GM12878 (cell line): ENCODE measurements at regions not wholly inside any gene's neighbourhood (a gene's known extent, or its start where the extent isn't known, plus 50 kb on each side); places are given as distances from the start of the nearest gene placed in this dataset.

ENCODE experiments used
- ATAC-seq: fragments of 200-7000 bp; cut with Tn5 transposase; 3 replicates; pipeline ENCODE4 v1.9.1; 2020; ENCODE audit warnings: mild to moderate bottlenecking, moderate library complexity
- BruUV-seq: library from RNA; stranded (reverse); fragments of 400-500 nt; replicated peaks from 2 replicates; lab custom pipeline; 2021; lab: Mats Ljungman, UMichigan
- CTCF ChIA-PET: fragments of 300-600 bp; sonication (Branson Sonifier 250); formaldehyde crosslinking; extraction: SDS; loops from one replicate; lab custom pipeline; 2021; ENCODE audit warnings: inconsistent platforms; lab: Yijun Ruan, JAX
- POLR2A ChIA-PET: fragments of 350-600 bp; formaldehyde crosslinking; extraction: SDS; loops from one replicate; lab custom pipeline; 2021; ENCODE audit warnings: inconsistent platforms; lab: Charles Lee
- RAD21 ChIA-PET: fragments of 300-600 bp; sonication (Branson Sonifier 250); formaldehyde crosslinking; loops from one replicate; lab custom pipeline; 2023; ENCODE audit warnings: antibody characterized with exemption; ENCODE audit not compliant: unreplicated experiment; lab: Charles Lee
- SMC1A ChIA-PET: fragments of 300-600 bp; sonication (Branson Sonifier 250); formaldehyde crosslinking; loops from one replicate; lab custom pipeline; 2023; ENCODE audit not compliant: unreplicated experiment, uncharacterized antibody; lab: Charles Lee
- DNase-seq: peaks from one replicate; pipeline ENCODE4 v3.0.0-alpha.2; 2011; ENCODE audit warnings: low read depth, low spot score
- FAIRE-seq: peaks from 3 replicates; lab custom pipeline; 2011; peaks lifted over from hg19 to GRCh38; lab: Jason Lieb, UNC
- H2AFZ ChIP-seq: 2 replicates; pipeline ENCODE4 v1.6.0; 2011; ENCODE audit warnings: low read depth, low read length, control low read depth; ENCODE audit not compliant: control insufficient read depth
- H3K27ac ChIP-seq: 2 replicates; pipeline ENCODE4 v1.5.1; 2011; ENCODE audit warnings: control low read depth; ENCODE audit not compliant: control insufficient read depth, insufficient read depth
- H3K27me3 ChIP-seq, 2 experiments: replicated peaks in 1 of 2; 2 replicates each; pipeline versions ENCODE4 v1.6.0 to v1.6.1; 2011; ENCODE audit warnings: low read length in 1 of 2; ENCODE audit not compliant: control insufficient read depth in 2 of 2, insufficient read depth in 2 of 2
- H3K36me3 ChIP-seq, 2 experiments: 2 replicates each; pipeline ENCODE4 v1.5.1; 2011; ENCODE audit warnings: low read length in 1 of 2; ENCODE audit not compliant: control insufficient read depth in 2 of 2, insufficient read depth in 2 of 2
- H3K4me1 ChIP-seq: 2 replicates; pipeline ENCODE4 v1.6.1; 2011; ENCODE audit warnings: mild to moderate bottlenecking, low read length, moderate library complexity, mixed read lengths; ENCODE audit not compliant: control insufficient read depth, insufficient read depth
- H3K4me2 ChIP-seq: 2 replicates; pipeline ENCODE4 v1.6.0; 2011; ENCODE audit warnings: control low read depth; ENCODE audit not compliant: control insufficient read depth, insufficient read depth
- H3K4me3 ChIP-seq: fragments of 200-600 bp; sonication (generic); 2 replicates; pipeline ENCODE4 v1.5.1; 2016
- H3K79me2 ChIP-seq: 2 replicates; pipeline ENCODE4 v1.6.0; 2011; ENCODE audit warnings: low read length; ENCODE audit not compliant: control insufficient read depth, insufficient read depth
- H3K9ac ChIP-seq: 2 replicates; pipeline ENCODE4 v1.8.0; 2011; ENCODE audit warnings: low read length, control low read depth, mixed read lengths; ENCODE audit not compliant: control insufficient read depth, insufficient read depth
- H3K9me3 ChIP-seq: replicated peaks from 3 replicates; pipeline ENCODE4 v1.5.1; 2011; ENCODE audit warnings: mild to moderate bottlenecking, low read length; ENCODE audit not compliant: control insufficient read depth, insufficient read depth
- H4K20me1 ChIP-seq: 2 replicates; pipeline ENCODE4 v1.6.0; 2011; ENCODE audit not compliant: control insufficient read depth, insufficient read depth
- ATF7 ChIP-seq: fragments of 450-650 bp; IDR thresholded peaks from 2 replicates; pipeline ENCODE4 v1.6.1; 2016; ENCODE audit warnings: low read depth, mild to moderate bottlenecking
- CBX3 ChIP-seq: fragments of 200-600 bp; sonication (generic); IDR thresholded peaks from 2 replicates; pipeline ENCODE4 v1.6.1; 2016; ENCODE audit warnings: low read depth, borderline replicate concordance
- CHD1 ChIP-seq: IDR thresholded peaks from 2 replicates; pipeline ENCODE4 v1.6.1; 2012; ENCODE audit warnings: low read depth, low read length, improper control_type of control experiment
- CREB1 ChIP-seq: IDR thresholded peaks from 2 replicates; pipeline ENCODE4 v1.6.1; 2012; ENCODE audit warnings: low read depth, mild to moderate bottlenecking, inconsistent platforms
- ESRRA ChIP-seq: IDR thresholded peaks from 2 replicates; pipeline ENCODE4 v1.6.1; 2012; ENCODE audit warnings: mild to moderate bottlenecking, low read length, improper control_type of control experiment
- HCFC1 ChIP-seq: fragments of 150-350 bp; IDR thresholded peaks from 2 replicates; pipeline ENCODE4 v1.6.1; 2014; ENCODE audit warnings: low read length
- JUND ChIP-seq: IDR thresholded peaks from 2 replicates; pipeline ENCODE4 v1.6.1; 2012; ENCODE audit warnings: low read depth, mild to moderate bottlenecking, low read length, improper control_type of control experiment, moderate library complexity
- MYC ChIP-seq: IDR thresholded peaks from 2 replicates; pipeline ENCODE4 v1.6.1; 2011; ENCODE audit warnings: mild to moderate bottlenecking, low read length, moderate library complexity, inconsistent platforms; ENCODE audit not compliant: insufficient read depth, insufficient replicate concordance, insufficient read length, severe bottlenecking
- RAD21 ChIP-seq: IDR thresholded peaks from 2 replicates; pipeline ENCODE4 v1.6.1; 2011; ENCODE audit warnings: mild to moderate bottlenecking, low read depth, low read length, moderate library complexity; ENCODE audit not compliant: insufficient read depth
- RCOR1 ChIP-seq: conservative IDR thresholded peaks from 2 replicates; pipeline ENCODE4 v1.6.1; 2012; ENCODE audit warnings: low read depth, low read length, improper control_type of control experiment
- SMAD1 ChIP-seq: fragments of 450-650 bp; IDR thresholded peaks from 2 replicates; pipeline ENCODE4 v1.6.1; 2018; ENCODE audit warnings: mild to moderate bottlenecking, low read depth; ENCODE audit not compliant: partially characterized antibody
- SREBF1 ChIP-seq: IDR thresholded peaks from 2 replicates; pipeline ENCODE4 v1.6.1; 2012; ENCODE audit warnings: mild to moderate bottlenecking, low read length
- TAF1 ChIP-seq: IDR thresholded peaks from 2 replicates; pipeline ENCODE4 v1.6.1; 2011; ENCODE audit warnings: mild to moderate bottlenecking, low read depth, low read length, borderline replicate concordance
- WGBS: methylation state at CpG from one replicate; pipeline ENCODE4 v1.1.6; 2016; ENCODE audit warnings: low lambda C conversion rate; ENCODE audit not compliant: insufficient replicate concordance, insufficient coverage; ENCODE audit errors: missing lambda C conversion rate; 5-methylcytosine and 5-hydroxymethylcytosine counted together
- in situ Hi-C: fragments of 300-500 bp; cut with MboI; formaldehyde crosslinking; loops from 9 replicates; pipeline ENCODE4 v1.14.3; 2018; ENCODE audit warnings: mixed read lengths
- intact Hi-C: fragments of 100-400 bp; cut with micrococcal nuclease; formaldehyde crosslinking; loops from one replicate; pipeline ENCODE4 v1.14.2; 2022; ENCODE audit not compliant: unreplicated experiment
- TF ChIP-seq, protein P1 (sequence below): fragments of 450-650 bp; IDR thresholded peaks from 2 replicates; pipeline ENCODE4 v1.6.1; 2017; ENCODE audit warnings: low read depth, mild to moderate bottlenecking, moderate library complexity
- TF ChIP-seq, protein P2 (sequence below): fragments of 450-650 bp; IDR thresholded peaks from 2 replicates; pipeline ENCODE4 v1.6.1; 2016; ENCODE audit warnings: mild to moderate bottlenecking
- TF ChIP-seq, protein P3 (sequence below): IDR thresholded peaks from 2 replicates; pipeline ENCODE4 v1.6.1; 2012; ENCODE audit warnings: low read length, inconsistent platforms

DNA sequence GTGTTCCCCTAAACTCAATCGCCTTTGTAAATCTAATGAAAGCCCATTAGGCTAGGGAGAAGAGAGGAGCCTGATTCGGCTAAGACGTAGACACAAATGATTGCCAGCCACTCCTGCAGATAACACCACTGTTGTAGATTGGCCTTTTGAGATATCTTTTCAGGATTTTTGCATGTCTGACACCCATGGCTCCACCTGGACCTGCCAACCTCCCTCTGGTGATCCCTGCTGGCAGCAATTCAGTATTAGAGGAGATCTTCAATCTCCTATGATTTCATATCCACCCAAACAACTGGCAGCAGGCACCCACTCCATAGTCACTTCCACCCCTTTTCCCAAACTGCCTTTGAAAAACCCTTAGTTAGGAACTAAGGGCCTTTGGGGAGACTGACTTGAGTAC is 191.9 kb upstream of the UBL3 start:
- in situ Hi-C loops (no loop called here), intact Hi-C loops (no loop called here)
- no peaks in the 10 kb centered on the region; the same call in 2 of the 3 replicates for H3K9me3 ChIP-seq
- ChIA-PET POLR2A (no interaction called here), SMC1A (no interaction called here), RAD21 (no interaction called here), CTCF (no interaction called here)
- H3K36me3 ChIP-seq = no peaks in the 10 kb centered on the region
- H4K20me1 ChIP-seq = no peaks in the 10 kb centered on the region
- DNase-seq = no peak
- H3K27ac ChIP-seq = no peak overlapping the region
- no peaks in the 10 kb centered on the region for H3K79me2 ChIP-seq
- H3K9ac ChIP-seq = no peak overlapping the region
- FAIRE-seq = no peak
- no TSS peak for BruUV-seq
- H3K4me2 ChIP-seq = no peak overlapping the region
- H3K4me1 ChIP-seq = no peaks in the 10 kb centered on the region
- no peak for ATAC-seq
- H3K27me3 ChIP-seq = peaks cover 2 to 5% of the 10 kb centered on the region in 2 experiments; a peak in 1 of 4 replicates
- no peak overlapping the region for H2AFZ ChIP-seq
- no peak overlapping the region for H3K4me3 ChIP-seq
- TF ChIP-seq RAD21 (no peak), ESRRA (no peak), SREBF1 (no peak), CREB1 (no peak), TAF1 (no peak), JUND (no peak), ATF7 (no peak)
- 32% methylated on average over 3 of the region's 3 CpGs for WGBS

DNA sequence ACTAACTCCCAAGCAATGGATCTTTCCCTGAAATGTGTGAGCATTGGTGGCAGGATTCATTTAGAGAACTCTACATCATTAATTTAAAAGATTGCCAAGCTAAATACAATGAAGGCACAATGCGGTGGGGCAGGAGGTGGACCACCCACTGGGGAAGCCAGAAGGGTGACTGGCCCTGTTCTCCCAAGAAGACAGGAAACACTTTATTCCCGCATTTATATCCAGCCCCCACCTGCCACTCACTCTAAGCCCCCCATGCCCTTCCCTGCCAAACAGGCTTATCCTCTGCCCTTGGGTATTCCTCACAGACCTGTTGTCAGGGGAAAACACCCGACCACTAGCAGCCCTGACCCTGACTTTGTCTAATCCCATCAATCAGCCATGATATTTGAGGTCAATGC is 189.1 kb upstream of the UBL3 start:
- FAIRE-seq = no peak
- intact Hi-C loops = no loop called here
- TF ChIP-seq MYC (no peak), CHD1 (no peak), RCOR1 (no peak), SMAD1 (no peak), HCFC1 (no peak), CBX3 (no peak)
- TF ChIP-seq, protein P1, sequence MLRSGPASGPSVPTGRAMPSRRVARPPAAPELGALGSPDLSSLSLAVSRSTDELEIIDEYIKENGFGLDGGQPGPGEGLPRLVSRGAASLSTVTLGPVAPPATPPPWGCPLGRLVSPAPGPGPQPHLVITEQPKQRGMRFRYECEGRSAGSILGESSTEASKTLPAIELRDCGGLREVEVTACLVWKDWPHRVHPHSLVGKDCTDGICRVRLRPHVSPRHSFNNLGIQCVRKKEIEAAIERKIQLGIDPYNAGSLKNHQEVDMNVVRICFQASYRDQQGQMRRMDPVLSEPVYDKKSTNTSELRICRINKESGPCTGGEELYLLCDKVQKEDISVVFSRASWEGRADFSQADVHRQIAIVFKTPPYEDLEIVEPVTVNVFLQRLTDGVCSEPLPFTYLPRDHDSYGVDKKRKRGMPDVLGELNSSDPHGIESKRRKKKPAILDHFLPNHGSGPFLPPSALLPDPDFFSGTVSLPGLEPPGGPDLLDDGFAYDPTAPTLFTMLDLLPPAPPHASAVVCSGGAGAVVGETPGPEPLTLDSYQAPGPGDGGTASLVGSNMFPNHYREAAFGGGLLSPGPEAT = no peak
- TF ChIP-seq, protein P2, sequence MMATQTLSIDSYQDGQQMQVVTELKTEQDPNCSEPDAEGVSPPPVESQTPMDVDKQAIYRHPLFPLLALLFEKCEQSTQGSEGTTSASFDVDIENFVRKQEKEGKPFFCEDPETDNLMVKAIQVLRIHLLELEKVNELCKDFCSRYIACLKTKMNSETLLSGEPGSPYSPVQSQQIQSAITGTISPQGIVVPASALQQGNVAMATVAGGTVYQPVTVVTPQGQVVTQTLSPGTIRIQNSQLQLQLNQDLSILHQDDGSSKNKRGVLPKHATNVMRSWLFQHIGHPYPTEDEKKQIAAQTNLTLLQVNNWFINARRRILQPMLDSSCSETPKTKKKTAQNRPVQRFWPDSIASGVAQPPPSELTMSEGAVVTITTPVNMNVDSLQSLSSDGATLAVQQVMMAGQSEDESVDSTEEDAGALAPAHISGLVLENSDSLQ = no peak
- TF ChIP-seq, protein P3, sequence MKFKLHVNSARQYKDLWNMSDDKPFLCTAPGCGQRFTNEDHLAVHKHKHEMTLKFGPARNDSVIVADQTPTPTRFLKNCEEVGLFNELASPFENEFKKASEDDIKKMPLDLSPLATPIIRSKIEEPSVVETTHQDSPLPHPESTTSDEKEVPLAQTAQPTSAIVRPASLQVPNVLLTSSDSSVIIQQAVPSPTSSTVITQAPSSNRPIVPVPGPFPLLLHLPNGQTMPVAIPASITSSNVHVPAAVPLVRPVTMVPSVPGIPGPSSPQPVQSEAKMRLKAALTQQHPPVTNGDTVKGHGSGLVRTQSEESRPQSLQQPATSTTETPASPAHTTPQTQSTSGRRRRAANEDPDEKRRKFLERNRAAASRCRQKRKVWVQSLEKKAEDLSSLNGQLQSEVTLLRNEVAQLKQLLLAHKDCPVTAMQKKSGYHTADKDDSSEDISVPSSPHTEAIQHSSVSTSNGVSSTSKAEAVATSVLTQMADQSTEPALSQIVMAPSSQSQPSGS = no peak

More for the DNA sequence above, 189.1 kb upstream of the UBL3 start:
- Histone ChIP-seq H3K27ac (no peak overlapping the region), H3K4me1 (no peaks in the 10 kb centered on the region), H2AFZ (no peak overlapping the region), H3K36me3 (no peaks in the 10 kb centered on the region), H3K4me3 (no peak overlapping the region), H3K4me2 (no peak overlapping the region), H3K9me3 (no peaks in the 10 kb centered on the region; the same call in 2 of the 3 replicates), H3K79me2 (no peaks in the 10 kb centered on the region), H4K20me1 (no peaks in the 10 kb centered on the region), H3K27me3 (peaks cover 2 to 5% of the 10 kb centered on the region in 2 experiments; a peak in 1 of 4 replicates), H3K9ac (no peak overlapping the region)
- ChIA-PET CTCF (no interaction called here), RAD21 (no interaction called here), SMC1A (interaction anchor here (1.4 to 1.5 kb wide), 2 partner anchors 12 to 16 kb away, joined by 3 read pairs; no protein-coding TSS in a partner anchor), POLR2A (no interaction called here)
- ATAC-seq (no peak), DNase-seq (no peak)
- in situ Hi-C loops = no loop called here
- WGBS = 34% methylated on average over 3 of the region's 3 CpGs
- no TSS peak for BruUV-seq
